ENCODE measurements at regions not wholly inside any gene's neighbourhood (a gene's known extent, or its start where the extent isn't known, plus 50 kb on each side); places are given as distances from the start of the nearest gene placed in this dataset.

DNA sequence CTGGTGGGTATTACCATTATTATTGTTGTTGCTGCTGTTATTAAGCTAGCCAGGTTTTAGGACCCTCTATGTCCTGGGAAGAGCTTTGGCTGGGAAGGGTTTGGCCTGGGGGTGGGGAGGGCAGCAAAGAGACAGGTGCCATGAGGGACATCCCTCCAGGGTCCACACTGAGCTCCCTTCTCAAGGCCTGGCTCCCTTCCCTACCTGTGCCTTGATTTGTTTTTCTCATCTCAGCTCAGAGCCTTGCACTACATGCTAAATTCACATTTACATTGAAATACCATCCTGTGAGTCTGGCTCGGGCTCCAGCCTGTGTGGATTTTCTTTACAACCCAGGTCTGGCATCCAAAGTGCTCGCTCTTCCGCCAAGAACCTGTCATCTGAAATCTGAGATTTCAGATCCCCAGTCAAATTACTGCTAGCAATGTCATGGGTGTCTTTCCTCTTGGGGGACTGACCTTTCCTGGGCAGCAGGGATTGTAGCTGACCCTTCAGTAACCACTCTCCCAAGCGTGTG is 536.3 kb downstream of the PTPRU start:
- H2AFZ ChIP-seq (ENCODE audit: control insufficient read depth, low read length) = no peak overlapping the region
- H3K27ac ChIP-seq (ENCODE audit: control insufficient read depth, insufficient read depth, low read length) = no peak overlapping the region
- DNase-seq (ENCODE audit: low read depth, low spot score) (no peak), FAIRE-seq (no peak)
- no peak overlapping the region for H3K4me2 ChIP-seq (ENCODE audit: control insufficient read depth, extremely low read depth, insufficient read depth, low read depth, low read length)
- TF ChIP-seq, protein P1, sequence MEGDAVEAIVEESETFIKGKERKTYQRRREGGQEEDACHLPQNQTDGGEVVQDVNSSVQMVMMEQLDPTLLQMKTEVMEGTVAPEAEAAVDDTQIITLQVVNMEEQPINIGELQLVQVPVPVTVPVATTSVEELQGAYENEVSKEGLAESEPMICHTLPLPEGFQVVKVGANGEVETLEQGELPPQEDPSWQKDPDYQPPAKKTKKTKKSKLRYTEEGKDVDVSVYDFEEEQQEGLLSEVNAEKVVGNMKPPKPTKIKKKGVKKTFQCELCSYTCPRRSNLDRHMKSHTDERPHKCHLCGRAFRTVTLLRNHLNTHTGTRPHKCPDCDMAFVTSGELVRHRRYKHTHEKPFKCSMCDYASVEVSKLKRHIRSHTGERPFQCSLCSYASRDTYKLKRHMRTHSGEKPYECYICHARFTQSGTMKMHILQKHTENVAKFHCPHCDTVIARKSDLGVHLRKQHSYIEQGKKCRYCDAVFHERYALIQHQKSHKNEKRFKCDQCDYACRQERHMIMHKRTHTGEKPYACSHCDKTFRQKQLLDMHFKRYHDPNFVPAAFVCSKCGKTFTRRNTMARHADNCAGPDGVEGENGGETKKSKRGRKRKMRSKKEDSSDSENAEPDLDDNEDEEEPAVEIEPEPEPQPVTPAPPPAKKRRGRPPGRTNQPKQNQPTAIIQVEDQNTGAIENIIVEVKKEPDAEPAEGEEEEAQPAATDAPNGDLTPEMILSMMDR (optimal IDR thresholded peaks at IDR 0.05 in 1 of 3, IDR thresholded peaks at IDR 0.05 in 1 of 3, conservative IDR thresholded peaks at IDR 0.05 in 1 of 3; ENCODE audit: extremely low read depth in 1 of 3, insufficient read depth in 2 of 3, low read length in 3 of 3) = no peak
- no peak for TF ChIP-seq EZH2 (IDR thresholded peaks at IDR 0.05; ENCODE audit: low read length)
- H3K9ac ChIP-seq (ENCODE audit: control insufficient read depth, extremely low read depth, insufficient read depth, low read length) = no peak overlapping the region
- no peaks in the 10 kb centered on the region for H4K20me1 ChIP-seq (ENCODE audit: control insufficient read depth, extremely low read depth, insufficient read depth, low read length)
- no peaks in the 10 kb centered on the region for H3K79me2 ChIP-seq (ENCODE audit: control insufficient read depth, insufficient read depth, low read length)
- H3K4me1 ChIP-seq (ENCODE audit: control insufficient read depth, extremely low read depth, insufficient read depth, low read length) = no peaks in the 10 kb centered on the region
- H3K36me3 ChIP-seq (ENCODE audit: control insufficient read depth in 2 of 2, extremely low read depth in 1 of 2, insufficient read depth in 2 of 2, low read length in 2 of 2) = no peaks in the 10 kb centered on the region
- dilution Hi-C loops (cut with MboI; ENCODE audit: extremely low pct_ligation_motif_present, low sequenced_read_pairs) = no loop called here
- no peak overlapping the region for H3K4me3 ChIP-seq (ENCODE audit: control insufficient read depth in 2 of 3, extremely low read depth in 1 of 3, insufficient read depth in 2 of 3, low read depth in 1 of 3, low read length in 3 of 3)
- H3K9me3 ChIP-seq (ENCODE audit: control insufficient read depth, low read depth, low read length) = no peaks in the 10 kb centered on the region
- peaks cover 2% of the 10 kb centered on the region for H3K27me3 ChIP-seq (ENCODE audit: control insufficient read depth, extremely low read depth, insufficient read depth, low read length)
- H3K9me1 ChIP-seq (ENCODE audit: control insufficient read depth, extremely low read depth, insufficient read depth, low read length) = no peaks in the 10 kb centered on the region

DNA sequence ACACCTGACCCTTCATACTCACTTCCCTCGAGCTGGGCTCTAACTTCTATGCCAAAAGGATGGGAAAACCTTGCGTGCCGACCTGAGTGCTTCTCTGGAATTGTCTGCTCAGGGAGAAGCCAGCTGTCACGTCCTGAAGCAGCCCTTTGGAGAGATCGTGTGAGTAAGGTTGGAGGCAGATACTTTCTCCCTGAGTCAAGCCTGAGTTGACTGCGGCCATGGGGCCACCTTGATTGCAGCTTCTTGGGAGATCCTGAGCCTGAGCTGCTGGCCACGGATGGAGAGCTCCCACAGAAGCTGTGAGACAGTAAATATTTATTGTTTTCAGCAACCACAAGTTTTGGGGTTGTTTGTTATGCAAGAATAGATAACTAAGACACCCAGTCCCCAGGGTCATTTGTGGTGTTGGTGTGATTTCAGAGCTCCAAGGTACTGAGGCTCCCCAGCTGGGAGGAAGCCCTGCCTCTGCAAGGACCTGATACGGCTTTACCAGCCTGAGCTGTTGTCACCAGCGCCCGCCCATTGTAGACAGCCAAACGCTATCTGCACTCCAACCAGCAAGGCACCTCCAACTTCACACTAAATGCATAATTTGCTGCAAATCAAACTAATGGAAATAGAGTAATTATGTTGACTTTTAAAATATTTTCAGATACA is 531.6 kb downstream of the PTPRU start:
- H3K9me3 ChIP-seq (ENCODE audit: control insufficient read depth, low read depth, low read length) = no peaks in the 10 kb centered on the region
- H3K27me3 ChIP-seq (ENCODE audit: control insufficient read depth, extremely low read depth, insufficient read depth, low read length) = peaks cover 10% of the 10 kb centered on the region
- H3K4me3 ChIP-seq (ENCODE audit: control insufficient read depth in 2 of 3, extremely low read depth in 1 of 3, insufficient read depth in 2 of 3, low read depth in 1 of 3, low read length in 3 of 3) = no peak overlapping the region
- FAIRE-seq (no peak), DNase-seq (ENCODE audit: low read depth, low spot score) (no peak)
- no peak overlapping the region for H3K4me2 ChIP-seq (ENCODE audit: control insufficient read depth, extremely low read depth, insufficient read depth, low read depth, low read length)
- H3K9ac ChIP-seq (ENCODE audit: control insufficient read depth, extremely low read depth, insufficient read depth, low read length) = no peak overlapping the region
- H4K20me1 ChIP-seq (ENCODE audit: control insufficient read depth, extremely low read depth, insufficient read depth, low read length) = no peaks in the 10 kb centered on the region
- TF ChIP-seq, protein P1 (optimal IDR thresholded peaks at IDR 0.05 in 1 of 3, IDR thresholded peaks at IDR 0.05 in 1 of 3, conservative IDR thresholded peaks at IDR 0.05 in 1 of 3; ENCODE audit: extremely low read depth in 1 of 3, insufficient read depth in 2 of 3, low read length in 3 of 3) = no peak
- TF ChIP-seq EZH2 (IDR thresholded peaks at IDR 0.05; ENCODE audit: low read length) = no peak
- H3K9me1 ChIP-seq (ENCODE audit: control insufficient read depth, extremely low read depth, insufficient read depth, low read length) = no peaks in the 10 kb centered on the region
- H3K79me2 ChIP-seq (ENCODE audit: control insufficient read depth, insufficient read depth, low read length) = no peaks in the 10 kb centered on the region
- dilution Hi-C loops (cut with MboI; ENCODE audit: extremely low pct_ligation_motif_present, low sequenced_read_pairs) = no loop called here
- H2AFZ ChIP-seq (ENCODE audit: control insufficient read depth, low read length) = no peak overlapping the region
- no peaks in the 10 kb centered on the region for H3K36me3 ChIP-seq (ENCODE audit: control insufficient read depth in 2 of 2, extremely low read depth in 1 of 2, insufficient read depth in 2 of 2, low read length in 2 of 2)
- H3K4me1 ChIP-seq (ENCODE audit: control insufficient read depth, extremely low read depth, insufficient read depth, low read length) = no peaks in the 10 kb centered on the region
- H3K27ac ChIP-seq (ENCODE audit: control insufficient read depth, insufficient read depth, low read length) = no peak overlapping the region

Measured in keratinocyte (primary cell).